HEK293 (cell line): ENCODE measurements at regions not wholly inside any gene's neighbourhood (a gene's known extent, or its start where the extent isn't known, plus 50 kb on each side); places are given as distances from the start of the nearest gene placed in this dataset.

Source experiments
- BCL11A ChIP-seq: fragments of 450-650 bp; formaldehyde crosslinking; IDR thresholded peaks from 2 replicates; pipeline ENCODE4 v1.5.1; 2016; ENCODE audit warnings: low read depth, missing biosample characterization, missing genetic modification characterization
- GLIS2 ChIP-seq: fragments of 450-650 bp; formaldehyde crosslinking; IDR thresholded peaks from 2 replicates; pipeline ENCODE4 v1.5.1; 2016; ENCODE audit warnings: missing biosample characterization, missing genetic modification characterization
- KLF10 ChIP-seq: fragments of 450-650 bp; IDR thresholded peaks from 2 replicates; pipeline ENCODE4 v1.5.1; 2018; ENCODE audit warnings: missing biosample characterization, mild to moderate bottlenecking, missing genetic modification characterization
- SP2 ChIP-seq: fragments of 450-650 bp; formaldehyde crosslinking; IDR thresholded peaks from 2 replicates; pipeline ENCODE4 v1.5.1; 2016; ENCODE audit warnings: missing biosample characterization, missing genetic modification characterization
- SP7 ChIP-seq: fragments of 450-650 bp; formaldehyde crosslinking; IDR thresholded peaks from 2 replicates; pipeline ENCODE4 v1.5.1; 2016; ENCODE audit warnings: missing biosample characterization, missing genetic modification characterization
- ZBTB26 ChIP-seq: fragments of 450-650 bp; formaldehyde crosslinking; optimal IDR thresholded peaks from 2 replicates; pipeline ENCODE3; 2016; ENCODE audit warnings: missing biosample characterization, mild to moderate bottlenecking, missing genetic modification characterization
- ZNF324 ChIP-seq: fragments of 450-650 bp; formaldehyde crosslinking; IDR thresholded peaks from 2 replicates; pipeline ENCODE4 v1.5.1; 2016; ENCODE audit warnings: missing biosample characterization, missing genetic modification characterization
- ZNF560 ChIP-seq: fragments of 450-650 bp; formaldehyde crosslinking; IDR thresholded peaks from 2 replicates; pipeline ENCODE4 v1.5.1; 2017; ENCODE audit warnings: missing biosample characterization, missing genetic modification characterization, borderline replicate concordance
- ZNF629 ChIP-seq: fragments of 450-650 bp; formaldehyde crosslinking; IDR thresholded peaks from 2 replicates; pipeline ENCODE4 v1.5.1; 2017; ENCODE audit warnings: missing biosample characterization, missing genetic modification characterization
- ZSCAN23 ChIP-seq: fragments of 450-650 bp; formaldehyde crosslinking; IDR thresholded peaks from 2 replicates; pipeline ENCODE4 v1.5.1; 2016; ENCODE audit warnings: missing biosample characterization, missing genetic modification characterization
- TF ChIP-seq, protein P1 (sequence below): IDR thresholded peaks from 2 replicates; pipeline ENCODE4 v1.6.1; 2011; ENCODE audit warnings: mild to moderate bottlenecking, low read depth, low read length, borderline replicate concordance
- TF ChIP-seq, protein P2 (sequence below): fragments of 450-650 bp; formaldehyde crosslinking; IDR thresholded peaks from 2 replicates; pipeline ENCODE4 v1.5.1; 2016; ENCODE audit warnings: missing biosample characterization, missing genetic modification characterization
- TF ChIP-seq, protein P3 (sequence below): fragments of 450-650 bp; formaldehyde crosslinking; IDR thresholded peaks from 2 replicates; pipeline ENCODE4 v1.5.1; 2017; ENCODE audit warnings: missing biosample characterization, missing genetic modification characterization
- TF ChIP-seq, protein P4 (sequence below): fragments of 450-650 bp; formaldehyde crosslinking; IDR thresholded peaks from 2 replicates; pipeline ENCODE4 v1.5.1; 2016; ENCODE audit warnings: missing biosample characterization, missing genetic modification characterization, low read depth

- TF ChIP-seq, protein P1, sequence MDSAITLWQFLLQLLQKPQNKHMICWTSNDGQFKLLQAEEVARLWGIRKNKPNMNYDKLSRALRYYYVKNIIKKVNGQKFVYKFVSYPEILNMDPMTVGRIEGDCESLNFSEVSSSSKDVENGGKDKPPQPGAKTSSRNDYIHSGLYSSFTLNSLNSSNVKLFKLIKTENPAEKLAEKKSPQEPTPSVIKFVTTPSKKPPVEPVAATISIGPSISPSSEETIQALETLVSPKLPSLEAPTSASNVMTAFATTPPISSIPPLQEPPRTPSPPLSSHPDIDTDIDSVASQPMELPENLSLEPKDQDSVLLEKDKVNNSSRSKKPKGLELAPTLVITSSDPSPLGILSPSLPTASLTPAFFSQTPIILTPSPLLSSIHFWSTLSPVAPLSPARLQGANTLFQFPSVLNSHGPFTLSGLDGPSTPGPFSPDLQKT = no peak
- TF ChIP-seq, protein P2, sequence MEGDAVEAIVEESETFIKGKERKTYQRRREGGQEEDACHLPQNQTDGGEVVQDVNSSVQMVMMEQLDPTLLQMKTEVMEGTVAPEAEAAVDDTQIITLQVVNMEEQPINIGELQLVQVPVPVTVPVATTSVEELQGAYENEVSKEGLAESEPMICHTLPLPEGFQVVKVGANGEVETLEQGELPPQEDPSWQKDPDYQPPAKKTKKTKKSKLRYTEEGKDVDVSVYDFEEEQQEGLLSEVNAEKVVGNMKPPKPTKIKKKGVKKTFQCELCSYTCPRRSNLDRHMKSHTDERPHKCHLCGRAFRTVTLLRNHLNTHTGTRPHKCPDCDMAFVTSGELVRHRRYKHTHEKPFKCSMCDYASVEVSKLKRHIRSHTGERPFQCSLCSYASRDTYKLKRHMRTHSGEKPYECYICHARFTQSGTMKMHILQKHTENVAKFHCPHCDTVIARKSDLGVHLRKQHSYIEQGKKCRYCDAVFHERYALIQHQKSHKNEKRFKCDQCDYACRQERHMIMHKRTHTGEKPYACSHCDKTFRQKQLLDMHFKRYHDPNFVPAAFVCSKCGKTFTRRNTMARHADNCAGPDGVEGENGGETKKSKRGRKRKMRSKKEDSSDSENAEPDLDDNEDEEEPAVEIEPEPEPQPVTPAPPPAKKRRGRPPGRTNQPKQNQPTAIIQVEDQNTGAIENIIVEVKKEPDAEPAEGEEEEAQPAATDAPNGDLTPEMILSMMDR (tag by site-specific recombination) = no peak
- no peak for TF ChIP-seq ZSCAN23 (tag by site-specific recombination)
- TF ChIP-seq ZNF629 (tag by site-specific recombination) = no peak
- no peak for TF ChIP-seq BCL11A (tag by site-specific recombination)
- no peak for TF ChIP-seq ZNF324 (tag by site-specific recombination)
- TF ChIP-seq ZBTB26 (tag by site-specific recombination) = no peak
- no peak for TF ChIP-seq SP2 (tag by site-specific recombination)
- TF ChIP-seq GLIS2 = no peak
- TF ChIP-seq KLF10 (tag by site-specific recombination) = no peak
- TF ChIP-seq SP7 = no peak
- TF ChIP-seq, protein P3, sequence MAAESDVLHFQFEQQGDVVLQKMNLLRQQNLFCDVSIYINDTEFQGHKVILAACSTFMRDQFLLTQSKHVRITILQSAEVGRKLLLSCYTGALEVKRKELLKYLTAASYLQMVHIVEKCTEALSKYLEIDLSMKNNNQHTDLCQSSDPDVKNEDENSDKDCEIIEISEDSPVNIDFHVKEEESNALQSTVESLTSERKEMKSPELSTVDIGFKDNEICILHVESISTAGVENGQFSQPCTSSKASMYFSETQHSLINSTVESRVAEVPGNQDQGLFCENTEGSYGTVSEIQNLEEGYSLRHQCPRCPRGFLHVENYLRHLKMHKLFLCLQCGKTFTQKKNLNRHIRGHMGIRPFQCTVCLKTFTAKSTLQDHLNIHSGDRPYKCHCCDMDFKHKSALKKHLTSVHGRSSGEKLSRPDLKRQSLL = no peak
- TF ChIP-seq, protein P4, sequence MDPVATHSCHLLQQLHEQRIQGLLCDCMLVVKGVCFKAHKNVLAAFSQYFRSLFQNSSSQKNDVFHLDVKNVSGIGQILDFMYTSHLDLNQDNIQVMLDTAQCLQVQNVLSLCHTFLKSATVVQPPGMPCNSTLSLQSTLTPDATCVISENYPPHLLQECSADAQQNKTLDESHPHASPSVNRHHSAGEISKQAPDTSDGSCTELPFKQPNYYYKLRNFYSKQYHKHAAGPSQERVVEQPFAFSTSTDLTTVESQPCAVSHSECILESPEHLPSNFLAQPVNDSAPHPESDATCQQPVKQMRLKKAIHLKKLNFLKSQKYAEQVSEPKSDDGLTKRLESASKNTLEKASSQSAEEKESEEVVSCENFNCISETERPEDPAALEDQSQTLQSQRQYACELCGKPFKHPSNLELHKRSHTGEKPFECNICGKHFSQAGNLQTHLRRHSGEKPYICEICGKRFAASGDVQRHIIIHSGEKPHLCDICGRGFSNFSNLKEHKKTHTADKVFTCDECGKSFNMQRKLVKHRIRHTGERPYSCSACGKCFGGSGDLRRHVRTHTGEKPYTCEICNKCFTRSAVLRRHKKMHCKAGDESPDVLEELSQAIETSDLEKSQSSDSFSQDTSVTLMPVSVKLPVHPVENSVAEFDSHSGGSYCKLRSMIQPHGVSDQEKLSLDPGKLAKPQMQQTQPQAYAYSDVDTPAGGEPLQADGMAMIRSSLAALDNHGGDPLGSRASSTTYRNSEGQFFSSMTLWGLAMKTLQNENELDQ (tag by site-specific recombination) = no peak
- TF ChIP-seq ZNF560 = no peak
Measured at GRCh38 chr3:16061491-16061890, 113.0 kb upstream of the GALNT15 start.
